VCaP (cell line): ENCODE measurements at regions not wholly inside any gene's neighbourhood (a gene's known extent, or its start where the extent isn't known, plus 50 kb on each side); places are given as distances from the start of the nearest gene placed in this dataset.

Experiments
- H3K27ac ChIP-seq: fragments of 450-650 bp; 2 replicates; pipeline ENCODE4 v1.5.1; 2017
- CTCF ChIP-seq: fragments of 450-650 bp; conservative IDR thresholded peaks from 2 replicates; pipeline ENCODE4 v1.5.1; 2017; ENCODE audit warnings: mild to moderate bottlenecking, moderate library complexity

- no peak for TF ChIP-seq CTCF
- H3K27ac ChIP-seq = no peak overlapping the region
Observed at GRCh38 chr1:219123036-219123435, 50.6 kb upstream of the LYPLAL1 start.
